Ishikawa (cell line): ENCODE measurements at regions not wholly inside any gene's neighbourhood (a gene's known extent, or its start where the extent isn't known, plus 50 kb on each side); places are given as distances from the start of the nearest gene placed in this dataset.

ENCODE experiments used
- CEBPB ChIP-seq: IDR thresholded peaks from 2 replicates; pipeline ENCODE4 v1.6.1; 2012
- CREB1 ChIP-seq: IDR thresholded peaks from 2 replicates; pipeline ENCODE4 v1.6.1; 2012; ENCODE audit warnings: low read depth
- EGR1 ChIP-seq: IDR thresholded peaks from 2 replicates; pipeline ENCODE4 v1.6.1; 2012
- EP300 ChIP-seq: IDR thresholded peaks from 2 replicates; pipeline ENCODE4 v1.6.1; 2012; ENCODE audit warnings: borderline replicate concordance
- FOXM1 ChIP-seq: IDR thresholded peaks from 2 replicates; pipeline ENCODE4 v1.6.1; 2012; ENCODE audit warnings: low read depth, borderline replicate concordance
- MAX ChIP-seq: IDR thresholded peaks from 2 replicates; pipeline ENCODE4 v1.6.1; 2012
- NFIC ChIP-seq: IDR thresholded peaks from 2 replicates; pipeline ENCODE4 v1.6.1; 2012
- RAD21 ChIP-seq: IDR thresholded peaks from 2 replicates; pipeline ENCODE4 v1.6.1; 2012; ENCODE audit warnings: low read depth
- REST ChIP-seq: IDR thresholded peaks from 2 replicates; pipeline ENCODE4 v1.6.1; 2012; ENCODE audit warnings: low read depth, mild to moderate bottlenecking
- TAF1 ChIP-seq: IDR thresholded peaks from 2 replicates; pipeline ENCODE4 v1.6.1; 2012; ENCODE audit warnings: low read depth, mild to moderate bottlenecking
- TCF12 ChIP-seq: IDR thresholded peaks from 2 replicates; pipeline ENCODE4 v1.6.1; 2012; ENCODE audit warnings: low read depth
- TEAD4 ChIP-seq: IDR thresholded peaks from 2 replicates; pipeline ENCODE4 v1.6.1; 2012
- USF1 ChIP-seq: IDR thresholded peaks from 2 replicates; pipeline ENCODE4 v1.6.1; 2012
- YY1 ChIP-seq: IDR thresholded peaks from 2 replicates; pipeline ENCODE4 v1.6.1; 2012; ENCODE audit warnings: low read depth
- ZBTB7A ChIP-seq: IDR thresholded peaks from 2 replicates; pipeline ENCODE4 v1.6.1; 2012; ENCODE audit warnings: low read depth

- TF ChIP-seq TAF1 (no peak), REST (no peak), ZBTB7A (no peak), TCF12 (no peak), FOXM1 (no peak), EGR1 (no peak), RAD21 (no peak), CEBPB (no peak), CREB1 (no peak), USF1 (no peak), TEAD4 (no peak), MAX (no peak), EP300 (no peak), YY1 (no peak)
Measured at GRCh38 chr5:67299231-67299735, 102.7 kb upstream of the CD180 start.

- TF ChIP-seq TAF1 (no peak), RAD21 (no peak), ZBTB7A (no peak), CREB1 (no peak), USF1 (no peak), EP300 (no peak), TEAD4 (no peak), EGR1 (no peak), REST (no peak), MAX (no peak), NFIC (no peak), CEBPB (no peak), TCF12 (no peak), YY1 (no peak), FOXM1 (no peak)
Measured at GRCh38 chr5:67297802-67298532, 101.4 kb upstream of the CD180 start.

- no peak for TF ChIP-seq CEBPB
- TF ChIP-seq MAX = no peak
- TF ChIP-seq EP300 = no peak
- no peak for TF ChIP-seq YY1
- TF ChIP-seq TEAD4 = no peak
- TF ChIP-seq USF1 = no peak
- TF ChIP-seq CREB1 = no peak
- no peak for TF ChIP-seq ZBTB7A
- no peak for TF ChIP-seq TAF1
- no peak for TF ChIP-seq FOXM1
- no peak for TF ChIP-seq TCF12
- TF ChIP-seq NFIC = no peak
- TF ChIP-seq REST = no peak
- TF ChIP-seq EGR1 = no peak
- no peak for TF ChIP-seq RAD21
Measured at GRCh38 chr5:67297376-67297775, 100.8 kb upstream of the CD180 start.
